ENCODE measurements at regions not wholly inside any gene's neighbourhood (a gene's known extent, or its start where the extent isn't known, plus 50 kb on each side); places are given as distances from the start of the nearest gene placed in this dataset.

DNA sequence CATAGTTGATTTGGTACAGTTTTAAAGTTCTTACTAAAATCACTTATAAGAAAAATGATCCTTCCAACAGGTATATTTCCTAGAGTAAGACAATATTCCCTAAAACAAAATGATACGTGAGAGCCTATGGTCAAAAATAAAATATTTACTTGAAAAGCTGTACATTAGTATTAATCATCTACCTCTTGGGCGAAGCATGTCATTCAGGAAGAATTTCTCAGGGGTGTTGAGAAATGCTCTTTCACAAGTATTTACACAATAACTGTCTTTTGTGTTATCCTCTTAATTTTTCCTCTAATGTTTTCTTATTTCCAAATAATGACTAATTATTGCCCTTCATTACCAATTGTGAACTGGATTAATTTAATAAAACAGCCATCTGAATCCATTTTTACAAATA, 466.3 kb downstream of the SATB2 start:
- H4K91ac ChIP-seq (ENCODE audit: low read length) = no peak overlapping the region
- no peak overlapping the region for H3K4ac ChIP-seq (ENCODE audit: low read depth in 1 of 2, low read length in 2 of 2)
- H3K18ac ChIP-seq (ENCODE audit: low read depth in 1 of 2, low read length in 2 of 2) = no peak overlapping the region
- H2BK15ac ChIP-seq (ENCODE audit: low read depth, poor library complexity, severe bottlenecking) = no peak overlapping the region
- peaks cover 29% of the 10 kb centered on the region for H3K9me3 ChIP-seq (ENCODE audit: control insufficient read depth, low read length)
- H3K36me3 ChIP-seq (ENCODE audit: control insufficient read depth in 1 of 2, insufficient read depth in 2 of 2, low read depth in 1 of 2, low read length in 2 of 2) = no peaks in the 10 kb centered on the region
- H3K27me3 ChIP-seq (ENCODE audit: control insufficient read depth in 1 of 2, insufficient read depth in 1 of 2, low read length in 2 of 2) = no peaks in the 10 kb centered on the region
- no peak overlapping the region for H2BK5ac ChIP-seq (ENCODE audit: low read depth, low read length, poor library complexity, severe bottlenecking)
- H3K9ac ChIP-seq (ENCODE audit: low read length) = no peak overlapping the region
- H2BK12ac ChIP-seq (ENCODE audit: low read length in 2 of 2) = no peak overlapping the region
- H2AK5ac ChIP-seq (ENCODE audit: low read length, severe bottlenecking) = no peak overlapping the region
- no peak for DNase-seq
- no peaks in the 10 kb centered on the region for H3K79me1 ChIP-seq (replicated peaks; ENCODE audit: low read length, poor library complexity, severe bottlenecking)
- no peak overlapping the region for H2BK120ac ChIP-seq (ENCODE audit: low read depth, low read length)
- no peak overlapping the region for H3K4me3 ChIP-seq (ENCODE audit: insufficient read depth in 1 of 2, low read depth in 1 of 2, low read length in 2 of 2)
- H3K14ac ChIP-seq (ENCODE audit: low read length in 2 of 2) = no peak overlapping the region
- no peak overlapping the region for H3K27ac ChIP-seq (ENCODE audit: low read length, poor library complexity, severe bottlenecking)
- H2AFZ ChIP-seq (ENCODE audit: low read depth, low read length) = no peak overlapping the region
- no peaks in the 10 kb centered on the region for H3K4me1 ChIP-seq (ENCODE audit: control insufficient read depth, insufficient read depth, low read depth, low read length)
- H4K8ac ChIP-seq (ENCODE audit: low read length) = no peak overlapping the region
- H3K23ac ChIP-seq (ENCODE audit: low read length in 2 of 2) = no peak overlapping the region
- no peak overlapping the region for H3K4me2 ChIP-seq (ENCODE audit: low read length, poor library complexity, severe bottlenecking)
- WGBS = no CpG with 5 or more reads among the region's 2 CpGs

- Histone ChIP-seq H3K4ac (ENCODE audit: low read depth in 1 of 2, low read length in 2 of 2) (no peak overlapping the region), H3K18ac (ENCODE audit: low read depth in 1 of 2, low read length in 2 of 2) (no peak overlapping the region), H4K91ac (ENCODE audit: low read length) (no peak overlapping the region), H4K8ac (ENCODE audit: low read length) (no peak overlapping the region), H3K4me1 (ENCODE audit: control insufficient read depth, insufficient read depth, low read depth, low read length) (no peaks in the 10 kb centered on the region), H3K79me1 (replicated peaks; ENCODE audit: low read length, poor library complexity, severe bottlenecking) (no peaks in the 10 kb centered on the region), H3K36me3 (ENCODE audit: control insufficient read depth in 1 of 2, insufficient read depth in 2 of 2, low read depth in 1 of 2, low read length in 2 of 2) (no peaks in the 10 kb centered on the region), H2BK12ac (ENCODE audit: low read length in 2 of 2) (no peak overlapping the region), H3K4me2 (ENCODE audit: low read length, poor library complexity, severe bottlenecking) (no peak overlapping the region), H3K27me3 (ENCODE audit: control insufficient read depth in 1 of 2, insufficient read depth in 1 of 2, low read length in 2 of 2) (no peaks in the 10 kb centered on the region), H2BK5ac (ENCODE audit: low read depth, low read length, poor library complexity, severe bottlenecking) (no peak overlapping the region), H3K9ac (ENCODE audit: low read length) (no peak overlapping the region), H2BK15ac (ENCODE audit: low read depth, poor library complexity, severe bottlenecking) (no peak overlapping the region), H2AK5ac (ENCODE audit: low read length, severe bottlenecking) (no peak overlapping the region), H3K4me3 (ENCODE audit: insufficient read depth in 1 of 2, low read depth in 1 of 2, low read length in 2 of 2) (no peak overlapping the region), H2BK120ac (ENCODE audit: low read depth, low read length) (no peak overlapping the region), H3K14ac (ENCODE audit: low read length in 2 of 2) (no peak overlapping the region), H3K9me3 (ENCODE audit: control insufficient read depth, low read length) (peaks cover 34% of the 10 kb centered on the region), H3K23ac (ENCODE audit: low read length in 2 of 2) (no peak overlapping the region), H2AFZ (ENCODE audit: low read depth, low read length) (no peak overlapping the region), H3K27ac (ENCODE audit: low read length, poor library complexity, severe bottlenecking) (no peak overlapping the region)
- no peak for DNase-seq
Observed at GRCh38 chr2:198975779-198976178, 482.0 kb downstream of the SATB2 start.

GRCh38 chr2:198973785-198974184, 484.0 kb downstream of the SATB2 start:
- Histone ChIP-seq H3K9ac (ENCODE audit: low read length) (no peak overlapping the region), H3K14ac (ENCODE audit: low read length in 2 of 2) (no peak overlapping the region), H3K4me3 (ENCODE audit: insufficient read depth in 1 of 2, low read depth in 1 of 2, low read length in 2 of 2) (no peak overlapping the region), H2BK15ac (ENCODE audit: low read depth, poor library complexity, severe bottlenecking) (no peak overlapping the region), H3K27ac (ENCODE audit: low read length, poor library complexity, severe bottlenecking) (no peak overlapping the region), H2AK5ac (ENCODE audit: low read length, severe bottlenecking) (no peak overlapping the region), H2BK5ac (ENCODE audit: low read depth, low read length, poor library complexity, severe bottlenecking) (no peak overlapping the region), H3K23ac (ENCODE audit: low read length in 2 of 2) (no peak overlapping the region), H4K8ac (ENCODE audit: low read length) (no peak overlapping the region), H4K91ac (ENCODE audit: low read length) (no peak overlapping the region), H3K79me1 (replicated peaks; ENCODE audit: low read length, poor library complexity, severe bottlenecking) (no peaks in the 10 kb centered on the region), H3K4ac (ENCODE audit: low read depth in 1 of 2, low read length in 2 of 2) (no peak overlapping the region), H2BK12ac (ENCODE audit: low read length in 2 of 2) (no peak overlapping the region), H2AFZ (ENCODE audit: low read depth, low read length) (no peak overlapping the region), H3K27me3 (ENCODE audit: control insufficient read depth in 1 of 2, insufficient read depth in 1 of 2, low read length in 2 of 2) (no peaks in the 10 kb centered on the region), H2BK120ac (ENCODE audit: low read depth, low read length) (no peak overlapping the region), H3K4me1 (ENCODE audit: control insufficient read depth, insufficient read depth, low read depth, low read length) (no peaks in the 10 kb centered on the region), H3K36me3 (ENCODE audit: control insufficient read depth in 1 of 2, insufficient read depth in 2 of 2, low read depth in 1 of 2, low read length in 2 of 2) (no peaks in the 10 kb centered on the region), H3K9me3 (ENCODE audit: control insufficient read depth, low read length) (peaks cover 34% of the 10 kb centered on the region), H3K18ac (ENCODE audit: low read depth in 1 of 2, low read length in 2 of 2) (no peak overlapping the region), H3K4me2 (ENCODE audit: low read length, poor library complexity, severe bottlenecking) (no peak overlapping the region)
- DNase-seq = no peak
- 54% methylated on average over 2 of the region's 2 CpGs for WGBS

- no peak overlapping the region for H2AK5ac ChIP-seq (ENCODE audit: low read length, severe bottlenecking)
- no peak overlapping the region for H3K23ac ChIP-seq (ENCODE audit: low read length in 2 of 2)
- H2BK5ac ChIP-seq (ENCODE audit: low read depth, low read length, poor library complexity, severe bottlenecking) = no peak overlapping the region
- DNase-seq = no peak
- H3K18ac ChIP-seq (ENCODE audit: low read depth in 1 of 2, low read length in 2 of 2) = no peak overlapping the region
- no peaks in the 10 kb centered on the region for H3K36me3 ChIP-seq (ENCODE audit: control insufficient read depth in 1 of 2, insufficient read depth in 2 of 2, low read depth in 1 of 2, low read length in 2 of 2)
- H2BK15ac ChIP-seq (ENCODE audit: low read depth, poor library complexity, severe bottlenecking) = no peak overlapping the region
- H3K4ac ChIP-seq (ENCODE audit: low read depth in 1 of 2, low read length in 2 of 2) = no peak overlapping the region
- no peak overlapping the region for H3K27ac ChIP-seq (ENCODE audit: low read length, poor library complexity, severe bottlenecking)
- no peaks in the 10 kb centered on the region for H3K27me3 ChIP-seq (ENCODE audit: control insufficient read depth in 1 of 2, insufficient read depth in 1 of 2, low read length in 2 of 2)
- no peak overlapping the region for H2BK12ac ChIP-seq (ENCODE audit: low read length in 2 of 2)
- H3K4me2 ChIP-seq (ENCODE audit: low read length, poor library complexity, severe bottlenecking) = no peak overlapping the region
- H3K9me3 ChIP-seq (ENCODE audit: control insufficient read depth, low read length) = peaks cover 34% of the 10 kb centered on the region
- no peak overlapping the region for H4K8ac ChIP-seq (ENCODE audit: low read length)
- no peak overlapping the region for H3K4me3 ChIP-seq (ENCODE audit: insufficient read depth in 1 of 2, low read depth in 1 of 2, low read length in 2 of 2)
- H2AFZ ChIP-seq (ENCODE audit: low read depth, low read length) = no peak overlapping the region
- no peak overlapping the region for H3K14ac ChIP-seq (ENCODE audit: low read length in 2 of 2)
- H3K9ac ChIP-seq (ENCODE audit: low read length) = no peak overlapping the region
- WGBS = 95% methylated on average over 2 of the region's 3 CpGs
- no peaks in the 10 kb centered on the region for H3K4me1 ChIP-seq (ENCODE audit: control insufficient read depth, insufficient read depth, low read depth, low read length)
- no peak overlapping the region for H4K91ac ChIP-seq (ENCODE audit: low read length)
- no peak overlapping the region for H2BK120ac ChIP-seq (ENCODE audit: low read depth, low read length)
- H3K79me1 ChIP-seq (replicated peaks; ENCODE audit: low read length, poor library complexity, severe bottlenecking) = no peaks in the 10 kb centered on the region
Observed at GRCh38 chr2:198973181-198973580, 484.6 kb downstream of the SATB2 start.
